ENCODE measurements at regions not wholly inside any gene's neighbourhood (a gene's known extent, or its start where the extent isn't known, plus 50 kb on each side); places are given as distances from the start of the nearest gene placed in this dataset.

DNA sequence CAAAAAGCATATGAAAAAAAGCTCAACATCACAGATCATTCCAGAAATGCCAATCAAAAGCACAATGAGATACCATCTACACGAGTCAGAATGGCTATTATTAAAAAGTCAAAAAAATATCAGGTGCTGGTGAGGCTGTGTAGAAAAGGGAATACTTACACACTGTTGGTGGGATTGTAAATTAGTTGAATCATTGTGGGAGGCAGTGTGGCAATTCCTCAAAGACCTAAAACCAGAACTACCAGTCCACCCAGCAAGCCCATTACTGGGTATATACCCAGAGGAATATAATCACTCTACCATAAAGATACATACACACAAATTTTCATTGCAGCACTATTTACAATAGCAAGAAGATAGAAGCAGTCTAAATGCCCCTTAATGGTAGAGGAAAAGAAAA lies 529.9 kb downstream of the SLITRK1 start:
- intact Hi-C loops (cut with micrococcal nuclease), result loop anchor here (10.0 kb wide), 1 partner anchor 142 kb away; no protein-coding TSS in a partner anchor
- H3K4me1 ChIP-seq (ENCODE audit: insufficient read depth, low read length), result peaks cover 16% of the 10 kb centered on the region

GRCh38 chr13:83350569-83350968 lies 531.7 kb downstream of the SLITRK1 start:
- peak; percentile 95 for ATAC-seq
- CTCF ChIA-PET, result no interaction called here

More for the DNA sequence above, 529.9 kb downstream of the SLITRK1 start:
- Histone ChIP-seq H3F3A (ENCODE audit: low read length, unreplicated experiment) (no peaks in the 10 kb centered on the region), H3K4me3 (ENCODE audit: low read length) (no peak overlapping the region), H3K9ac (ENCODE audit: low read length) (no peak overlapping the region), H3K36me3 (ENCODE audit: low read depth, low read length) (no peaks in the 10 kb centered on the region), H3K27ac (ENCODE audit: low read length) (no peak overlapping the region), H3K79me2 (ENCODE audit: low read length) (no peaks in the 10 kb centered on the region), H4K20me1 (ENCODE audit: low read length) (no peaks in the 10 kb centered on the region), H3K27me3 (ENCODE audit: low read length) (no peaks in the 10 kb centered on the region), H3K4me2 (ENCODE audit: low read length) (no peak overlapping the region), H2AFZ (ENCODE audit: low read length) (no peak overlapping the region), H3K9me3 (ENCODE audit: low read length) (no peaks in the 10 kb centered on the region), H3K9me2 (replicated peaks; ENCODE audit: low read length) (no peaks in the 10 kb centered on the region)
- TF ChIP-seq CTCF (conservative IDR thresholded peaks at IDR 0.05; ENCODE audit: low read depth, low read length) (no peak), EZH2 (IDR thresholded peaks at IDR 0.05; ENCODE audit: low read length, unreplicated experiment) (no peak), EZH2phosphoT487 (IDR thresholded peaks at IDR 0.05; ENCODE audit: borderline replicate concordance, low read length) (no peak)
- DNase-seq, result peak; percentile 62
- ChIA-PET CTCF (no interaction called here), POLR2A (ENCODE audit: unreplicated experiment) (no interaction called here)
- BruUV-seq (replicated peaks), result no TSS peak
- peak; percentile 47 for ATAC-seq

More at GRCh38 chr13:83350569-83350968, 531.7 kb downstream of the SLITRK1 start:
- Histone ChIP-seq H3K27me3 (ENCODE audit: low read length) (no peaks in the 10 kb centered on the region), H3K4me2 (ENCODE audit: low read length) (peak overlapping the region; percentile 39), H2AFZ (ENCODE audit: low read length) (no peak overlapping the region), H3K27ac (ENCODE audit: low read length) (peak overlapping the region; percentile 72), H3K9me3 (ENCODE audit: low read length) (no peaks in the 10 kb centered on the region), H3K36me3 (ENCODE audit: low read depth, low read length) (no peaks in the 10 kb centered on the region), H4K20me1 (ENCODE audit: low read length) (no peaks in the 10 kb centered on the region), H3K9me2 (replicated peaks; ENCODE audit: low read length) (no peaks in the 10 kb centered on the region), H3F3A (ENCODE audit: low read length, unreplicated experiment) (no peaks in the 10 kb centered on the region), H3K4me3 (ENCODE audit: low read length) (peak overlapping the region; percentile 29; the same call in 1 of the 2 replicates), H3K4me1 (ENCODE audit: insufficient read depth, low read length) (peaks cover 16% of the 10 kb centered on the region), H3K79me2 (ENCODE audit: low read length) (no peaks in the 10 kb centered on the region), H3K9ac (ENCODE audit: low read length) (no peak overlapping the region)
- intact Hi-C loops (cut with micrococcal nuclease), result loop anchor here (10.0 kb wide), 1 partner anchor 144 kb away; no protein-coding TSS in a partner anchor
- BruUV-seq (replicated peaks), result no TSS peak
- TF ChIP-seq EZH2 (IDR thresholded peaks at IDR 0.05; ENCODE audit: low read length, unreplicated experiment) (no peak), CTCF (conservative IDR thresholded peaks at IDR 0.05; ENCODE audit: low read depth, low read length) (no peak), EZH2phosphoT487 (IDR thresholded peaks at IDR 0.05; ENCODE audit: borderline replicate concordance, low read length) (no peak)
- POLR2A ChIA-PET (ENCODE audit: unreplicated experiment), result no interaction called here
- DNase-seq, result peak; percentile 71
